ENCODE measurements at regions not wholly inside any gene's neighbourhood (a gene's known extent, or its start where the extent isn't known, plus 50 kb on each side); places are given as distances from the start of the nearest gene placed in this dataset.

DNA sequence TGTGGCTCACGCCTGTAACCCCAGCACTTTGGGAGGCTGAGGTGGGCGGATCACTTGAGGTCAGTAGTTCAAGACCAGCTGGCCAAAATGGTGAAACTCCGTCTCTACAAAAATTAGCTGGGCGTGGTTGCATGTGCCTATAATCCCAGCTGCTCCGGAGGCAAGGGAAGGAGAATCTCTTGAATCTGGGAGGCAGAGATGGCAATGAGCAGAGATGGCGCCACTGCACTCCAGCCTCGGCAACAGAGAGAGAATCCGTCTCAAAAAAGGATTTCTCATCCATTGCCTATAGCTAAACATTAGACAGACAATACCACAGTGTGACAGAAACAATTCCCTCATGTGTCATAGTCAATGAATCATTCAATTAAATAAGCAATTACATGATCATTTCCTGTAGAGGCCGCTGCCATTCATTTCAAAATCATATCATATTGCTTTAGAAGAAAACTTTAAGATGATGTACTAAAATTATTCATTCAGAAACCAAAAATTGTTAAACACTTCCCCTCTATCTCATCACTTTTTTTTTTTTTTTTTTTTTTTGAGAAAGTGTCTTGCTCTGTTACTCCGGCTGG lies 69.5 kb upstream of the TGIF1 start:
- Histone ChIP-seq H3K9ac (no peak overlapping the region), H2AFZ (replicated peaks) (no peak overlapping the region), H3K4me1 (peaks cover 38% of the 10 kb centered on the region), H3F3A (ENCODE audit: low read depth) (peaks cover 42% of the 10 kb centered on the region), H3K36me3 (no peaks in the 10 kb centered on the region), H4K20me1 (ENCODE audit: low read depth) (no peaks in the 10 kb centered on the region), H3K27me3 (no peaks in the 10 kb centered on the region), H3K27ac (no peak overlapping the region), H3K4me2 (no peak overlapping the region), H3K9me3 (ENCODE audit: low read depth) (no peaks in the 10 kb centered on the region), H3K79me2 (ENCODE audit: low read depth) (no peaks in the 10 kb centered on the region), H3K4me3 (no peak overlapping the region)
- Mint-ChIP-seq H3K9me3 (no peaks in the 10 kb centered on the region), H3K4me3 (no peak overlapping the region), H3K27ac (no peak overlapping the region), H3K4me1 (peaks cover 16% of the 10 kb centered on the region), H3K36me3 (no peaks in the 10 kb centered on the region), H3K27me3 (ENCODE audit: insufficient read depth, low read depth) (peaks cover 3% of the 10 kb centered on the region)
- TF ChIP-seq CTCF (IDR thresholded peaks at IDR 0.05) (peak; percentile 12), EZH2 (IDR thresholded peaks at IDR 0.05) (no peak)
- DNase-seq (ENCODE audit: low spot score), result no peak

GRCh38 chr18:3383381-3383915 lies 66.5 kb upstream of the TGIF1 start:
- H3K4me2 ChIP-seq, result peak overlapping the region; percentile 67
- H3K9me3 ChIP-seq (ENCODE audit: low read depth), result no peaks in the 10 kb centered on the region
- peak; percentile 82 for DNase-seq (ENCODE audit: low spot score)
- TF ChIP-seq CTCF (IDR thresholded peaks at IDR 0.05) (no peak), EZH2phosphoT487 (IDR thresholded peaks at IDR 0.05) (peak; percentile 68)
- Mint-ChIP-seq H3K36me3 (no peaks in the 10 kb centered on the region), H3K4me3 (no peak overlapping the region), H3K4me1 (peaks cover 16% of the 10 kb centered on the region), H3K9me3 (no peaks in the 10 kb centered on the region), H3K27ac (no peak overlapping the region), H3K27me3 (ENCODE audit: insufficient read depth, low read depth) (peaks cover 3% of the 10 kb centered on the region)
- H3K4me3 ChIP-seq, result peak overlapping the region; percentile 8
- H3K4me1 ChIP-seq, result peaks cover 38% of the 10 kb centered on the region
- H3K27me3 ChIP-seq, result no peaks in the 10 kb centered on the region
- no peaks in the 10 kb centered on the region for H3K79me2 ChIP-seq (ENCODE audit: low read depth)
- peaks cover 42% of the 10 kb centered on the region for H3F3A ChIP-seq (ENCODE audit: low read depth)
- H3K36me3 ChIP-seq, result no peaks in the 10 kb centered on the region
- H4K20me1 ChIP-seq (ENCODE audit: low read depth), result no peaks in the 10 kb centered on the region
- no peak overlapping the region for H3K9ac ChIP-seq
- no peak overlapping the region for H2AFZ ChIP-seq (replicated peaks)
- peak overlapping the region; percentile 90 for H3K27ac ChIP-seq

GRCh38 chr18:3384664-3385563 lies 65.1 kb upstream of the TGIF1 start:
- Histone ChIP-seq H3K9me3 (ENCODE audit: low read depth) (no peaks in the 10 kb centered on the region), H3K79me2 (ENCODE audit: low read depth) (no peaks in the 10 kb centered on the region), H3F3A (ENCODE audit: low read depth) (peaks cover 42% of the 10 kb centered on the region), H3K9ac (no peak overlapping the region), H3K27ac (no peak overlapping the region), H3K4me1 (peaks cover 38% of the 10 kb centered on the region), H3K27me3 (no peaks in the 10 kb centered on the region), H4K20me1 (ENCODE audit: low read depth) (no peaks in the 10 kb centered on the region), H3K4me3 (no peak overlapping the region), H3K4me2 (no peak overlapping the region), H2AFZ (replicated peaks) (no peak overlapping the region), H3K36me3 (no peaks in the 10 kb centered on the region)
- TF ChIP-seq EZH2 (IDR thresholded peaks at IDR 0.05) (no peak), CTCF (IDR thresholded peaks at IDR 0.05) (no peak), EZH2phosphoT487 (IDR thresholded peaks at IDR 0.05) (no peak)
- Mint-ChIP-seq H3K4me1 (peaks cover 12% of the 10 kb centered on the region), H3K27ac (no peak overlapping the region), H3K9me3 (no peaks in the 10 kb centered on the region), H3K36me3 (no peaks in the 10 kb centered on the region), H3K4me3 (no peak overlapping the region), H3K27me3 (ENCODE audit: insufficient read depth, low read depth) (peaks cover 3% of the 10 kb centered on the region)
- no peak for DNase-seq (ENCODE audit: low spot score)
